OCI-LY1 (cell line): ENCODE measurements at regions not wholly inside any gene's neighbourhood (a gene's known extent, or its start where the extent isn't known, plus 50 kb on each side); places are given as distances from the start of the nearest gene placed in this dataset.

Source experiments
- H2AFZ ChIP-seq: fragments of 200-600 bp; sonication (generic), shearing (Covaris generic); 2 replicates; pipeline ENCODE4 v1.6.0; 2014; ENCODE audit warnings: antibody characterized with exemption, mild to moderate bottlenecking, low read length
- H3F3A ChIP-seq: fragments of 200-600 bp; sonication (generic), shearing (Covaris generic); 2 replicates; pipeline ENCODE4 v1.6.0; 2014; ENCODE audit warnings: mild to moderate bottlenecking, antibody characterized with exemption, low read length, moderate library complexity; ENCODE audit not compliant: insufficient read depth
- H3K27ac ChIP-seq: fragments of 200-600 bp; sonication (generic); 2 replicates; pipeline ENCODE4 v1.5.1; 2014; ENCODE audit warnings: low read length, mixed run types, mild to moderate bottlenecking, low read depth; ENCODE audit not compliant: poor library complexity, severe bottlenecking
- H3K27me3 ChIP-seq: fragments of 200-600 bp; sonication (generic); 2 replicates; pipeline ENCODE4 v1.6.0; 2014; ENCODE audit warnings: antibody characterized with exemption, mild to moderate bottlenecking, low read length, moderate library complexity; ENCODE audit not compliant: insufficient read depth
- H3K36me3 ChIP-seq: fragments of 200-600 bp; sonication (generic); 2 replicates; pipeline ENCODE4 v1.6.1; 2014; ENCODE audit warnings: mild to moderate bottlenecking, antibody characterized with exemption, low read length, moderate library complexity, mixed read lengths; ENCODE audit not compliant: insufficient read depth
- H3K4me1 ChIP-seq: fragments of 200-600 bp; sonication (generic); 2 replicates; pipeline ENCODE4 v1.5.1; 2014; ENCODE audit warnings: mild to moderate bottlenecking, low read length, moderate library complexity; ENCODE audit not compliant: insufficient read depth, severe bottlenecking
- H3K4me2 ChIP-seq: fragments of 200-600 bp; sonication (generic), shearing (Covaris generic); 2 replicates; pipeline ENCODE4 v1.6.1; 2014; ENCODE audit warnings: low read length
- H3K4me3 ChIP-seq: fragments of 200-600 bp; sonication (generic); 2 replicates; pipeline ENCODE4 v1.5.1; 2014; ENCODE audit warnings: low read length, low read depth, mild to moderate bottlenecking, mixed read lengths; ENCODE audit not compliant: poor library complexity, severe bottlenecking
- H3K79me2 ChIP-seq: fragments of 200-600 bp; shearing (Covaris generic); 2 replicates; pipeline ENCODE4 v1.6.1; 2016; ENCODE audit warnings: mixed run types, low read length, mixed read lengths; ENCODE audit not compliant: insufficient read depth
- H3K9ac ChIP-seq: fragments of 200-600 bp; sonication (generic), shearing (Covaris generic); 2 replicates; pipeline ENCODE4 v1.6.1; 2014; ENCODE audit warnings: mild to moderate bottlenecking, low read length, mixed read lengths
- H3K9me2 ChIP-seq: fragments of 200-600 bp; sonication (generic), shearing (Covaris generic); 2 replicates; pipeline ENCODE4 v1.6.1; 2014; ENCODE audit warnings: low read depth, mild to moderate bottlenecking, low read length, mixed read lengths
- H3K9me3 ChIP-seq: fragments of 200-600 bp; shearing (Covaris generic); 2 replicates; pipeline ENCODE4 v1.6.1; 2014; ENCODE audit warnings: low read length, mixed read lengths
- H4K20me1 ChIP-seq: fragments of 200-600 bp; sonication (generic), shearing (Covaris generic); 2 replicates; pipeline ENCODE4 v1.6.0; 2016; ENCODE audit warnings: mild to moderate bottlenecking, low read length; ENCODE audit not compliant: insufficient read depth
- CTCF ChIP-seq: fragments of 200-600 bp; sonication (generic), shearing (Covaris generic); IDR thresholded peaks from 2 replicates; pipeline ENCODE4 v1.5.1; 2017; ENCODE audit warnings: mild to moderate bottlenecking, antibody characterized with exemption, low read length, moderate library complexity, mixed read lengths
- EZH2 ChIP-seq: fragments of 200-600 bp; sonication (generic), shearing (Covaris generic); IDR thresholded peaks from 2 replicates; pipeline ENCODE4 v1.8.0; 2017; ENCODE audit warnings: borderline replicate concordance, mixed run types, mild to moderate bottlenecking, antibody characterized with exemption, low read length, moderate library complexity, mixed read lengths

GRCh38 chr1:229137271-229137670 lies 133.6 kb upstream of the RAB4A start:
- H4K20me1 ChIP-seq = no peaks in the 10 kb centered on the region
- no peak overlapping the region for H3K27ac ChIP-seq
- no peaks in the 10 kb centered on the region for H3K9me3 ChIP-seq
- H3K4me2 ChIP-seq = no peak overlapping the region
- no peak overlapping the region for H3K9ac ChIP-seq
- H3F3A ChIP-seq = no peaks in the 10 kb centered on the region
- no peaks in the 10 kb centered on the region for H3K9me2 ChIP-seq
- H2AFZ ChIP-seq = no peak overlapping the region
- no peak overlapping the region for H3K4me3 ChIP-seq
- TF ChIP-seq EZH2 = no peak
- no peak for TF ChIP-seq CTCF
- H3K36me3 ChIP-seq = no peaks in the 10 kb centered on the region
- H3K4me1 ChIP-seq = no peaks in the 10 kb centered on the region
- H3K79me2 ChIP-seq = no peaks in the 10 kb centered on the region
- peaks cover 6% of the 10 kb centered on the region; the same call in 1 of the 2 replicates for H3K27me3 ChIP-seq

GRCh38 chr1:229138058-229138457 lies 132.9 kb upstream of the RAB4A start:
- Histone ChIP-seq H3K9ac (no peak overlapping the region), H3K9me2 (no peaks in the 10 kb centered on the region), H3K4me1 (no peaks in the 10 kb centered on the region), H3K79me2 (no peaks in the 10 kb centered on the region), H3K4me3 (no peak overlapping the region), H4K20me1 (no peaks in the 10 kb centered on the region), H3K36me3 (no peaks in the 10 kb centered on the region), H3F3A (no peaks in the 10 kb centered on the region), H3K27me3 (peaks cover 6% of the 10 kb centered on the region; the same call in 1 of the 2 replicates), H3K9me3 (no peaks in the 10 kb centered on the region), H3K4me2 (no peak overlapping the region), H3K27ac (no peak overlapping the region), H2AFZ (no peak overlapping the region)
- TF ChIP-seq CTCF (no peak), EZH2 (no peak)

- Histone ChIP-seq H4K20me1 (no peaks in the 10 kb centered on the region), H3F3A (no peaks in the 10 kb centered on the region), H3K4me1 (no peaks in the 10 kb centered on the region), H3K79me2 (no peaks in the 10 kb centered on the region), H3K27me3 (peaks cover 6% of the 10 kb centered on the region; the same call in 1 of the 2 replicates), H3K9me3 (no peaks in the 10 kb centered on the region), H3K9me2 (no peaks in the 10 kb centered on the region), H3K4me2 (no peak overlapping the region), H3K4me3 (no peak overlapping the region), H3K9ac (no peak overlapping the region), H2AFZ (no peak overlapping the region), H3K36me3 (no peaks in the 10 kb centered on the region), H3K27ac (no peak overlapping the region)
- TF ChIP-seq CTCF = no peak
- no peak for TF ChIP-seq EZH2
Measured at GRCh38 chr1:229139331-229140118, 131.4 kb upstream of the RAB4A start.
